ENCODE measurements at regions not wholly inside any gene's neighbourhood (a gene's known extent, or its start where the extent isn't known, plus 50 kb on each side); places are given as distances from the start of the nearest gene placed in this dataset.

- H3K27me3 ChIP-seq (replicated peaks; ENCODE audit: control insufficient read depth, insufficient read depth, low read length), result no peaks in the 10 kb centered on the region; the same call in 1 of the 2 replicates
- H3K4me3 ChIP-seq (replicated peaks; ENCODE audit: low read depth, low read length), result no peak overlapping the region
- H3K36me3 ChIP-seq (ENCODE audit: control insufficient read depth, insufficient read depth, low read length), result no peaks in the 10 kb centered on the region
- DNase-seq (ENCODE audit: extremely low read depth, insufficient read length), result no peak
- no peak for TF ChIP-seq CTCF (IDR thresholded peaks at IDR 0.05; ENCODE audit: insufficient read depth, low read length, poor library complexity, severe bottlenecking)
Measured at GRCh38 chr20:24253321-24253720, 216.1 kb upstream of the SYNDIG1 start.

- no peaks in the 10 kb centered on the region for H3K36me3 ChIP-seq (ENCODE audit: control insufficient read depth, insufficient read depth, low read length)
- no peak for DNase-seq (ENCODE audit: extremely low read depth, insufficient read length)
- no peak for TF ChIP-seq CTCF (IDR thresholded peaks at IDR 0.05; ENCODE audit: insufficient read depth, low read length, poor library complexity, severe bottlenecking)
- no peaks in the 10 kb centered on the region; the same call in 1 of the 2 replicates for H3K27me3 ChIP-seq (replicated peaks; ENCODE audit: control insufficient read depth, insufficient read depth, low read length)
- no peak overlapping the region for H3K4me3 ChIP-seq (replicated peaks; ENCODE audit: low read depth, low read length)
Measured at GRCh38 chr20:24245094-24245493, 224.3 kb upstream of the SYNDIG1 start.

GRCh38 chr20:24242763-24243162 is 226.7 kb upstream of the SYNDIG1 start:
- no peak for TF ChIP-seq CTCF (IDR thresholded peaks at IDR 0.05; ENCODE audit: insufficient read depth, low read length, poor library complexity, severe bottlenecking)

GRCh38 chr20:24241466-24241865 is 228.0 kb upstream of the SYNDIG1 start:
- TF ChIP-seq CTCF (IDR thresholded peaks at IDR 0.05; ENCODE audit: insufficient read depth, low read length, poor library complexity, severe bottlenecking), result no peak
- no peak for DNase-seq (ENCODE audit: extremely low read depth, insufficient read length)
- H3K36me3 ChIP-seq (ENCODE audit: control insufficient read depth, insufficient read depth, low read length), result no peaks in the 10 kb centered on the region
- H3K4me3 ChIP-seq (replicated peaks; ENCODE audit: low read depth, low read length), result no peak overlapping the region
- no peaks in the 10 kb centered on the region for H3K27me3 ChIP-seq (replicated peaks; ENCODE audit: control insufficient read depth, insufficient read depth, low read length)

More at GRCh38 chr20:24242763-24243162, 226.7 kb upstream of the SYNDIG1 start:
- Histone ChIP-seq H3K27me3 (replicated peaks; ENCODE audit: control insufficient read depth, insufficient read depth, low read length) (no peaks in the 10 kb centered on the region), H3K4me3 (replicated peaks; ENCODE audit: low read depth, low read length) (no peak overlapping the region), H3K36me3 (ENCODE audit: control insufficient read depth, insufficient read depth, low read length) (no peaks in the 10 kb centered on the region)
- DNase-seq (ENCODE audit: extremely low read depth, insufficient read length), result no peak

GRCh38 chr20:24236963-24237362 is 232.5 kb upstream of the SYNDIG1 start:
- Histone ChIP-seq H3K4me3 (replicated peaks; ENCODE audit: low read depth, low read length) (no peak overlapping the region), H3K27me3 (replicated peaks; ENCODE audit: control insufficient read depth, insufficient read depth, low read length) (no peaks in the 10 kb centered on the region; the same call in 1 of the 2 replicates), H3K36me3 (ENCODE audit: control insufficient read depth, insufficient read depth, low read length) (no peaks in the 10 kb centered on the region)
- no peak for TF ChIP-seq CTCF (IDR thresholded peaks at IDR 0.05; ENCODE audit: insufficient read depth, low read length, poor library complexity, severe bottlenecking)
- no peak for DNase-seq (ENCODE audit: extremely low read depth, insufficient read length)

GRCh38 chr20:24236201-24236600 is 233.2 kb upstream of the SYNDIG1 start:
- no peak for DNase-seq (ENCODE audit: extremely low read depth, insufficient read length)
- H3K36me3 ChIP-seq (ENCODE audit: control insufficient read depth, insufficient read depth, low read length), result no peaks in the 10 kb centered on the region
- no peak overlapping the region for H3K4me3 ChIP-seq (replicated peaks; ENCODE audit: low read depth, low read length)
- H3K27me3 ChIP-seq (replicated peaks; ENCODE audit: control insufficient read depth, insufficient read depth, low read length), result no peaks in the 10 kb centered on the region; the same call in 1 of the 2 replicates
- TF ChIP-seq CTCF (IDR thresholded peaks at IDR 0.05; ENCODE audit: insufficient read depth, low read length, poor library complexity, severe bottlenecking), result no peak

All from GM06990 (cell line).